Bone marrow (tissue), 2 donors: ENCODE measurements at regions not wholly inside any gene's neighbourhood (a gene's known extent, or its start where the extent isn't known, plus 50 kb on each side); places are given as distances from the start of the nearest gene placed in this dataset.
"Not testable (repeated sequence)": the region's sequence is repeated elsewhere in the genome, so short reads cannot be mapped to it uniquely, and the experiment has no call there.

ENCODE experiments used
- DNase-seq, 2 donors: peaks; one replicate each; lab custom pipeline; 2025; lab: John Stamatoyannopoulos, UW

GRCh38 chr1:90824551-90824950 lies 107.4 kb upstream of the BARHL2 start:
- DNase-seq: no peak

GRCh38 chr1:90823686-90824085 lies 106.6 kb upstream of the BARHL2 start:
- DNase-seq: no peak

- no peak for DNase-seq
Measured at GRCh38 chr1:90821788-90822359, 104.8 kb upstream of the BARHL2 start.

- no peak for DNase-seq
Measured at GRCh38 chr1:90821152-90821787, 104.2 kb upstream of the BARHL2 start.

- no peak for DNase-seq
Measured at GRCh38 chr1:90820745-90821144, 103.6 kb upstream of the BARHL2 start.

- DNase-seq: no peak
Measured at GRCh38 chr1:90817399-90817798, 100.3 kb upstream of the BARHL2 start.

GRCh38 chr1:90812237-90812636 lies 95.1 kb upstream of the BARHL2 start:
- DNase-seq: not testable (repeated sequence)

- DNase-seq: not testable (repeated sequence)
Measured at GRCh38 chr1:90811444-90811950, 94.4 kb upstream of the BARHL2 start.

GRCh38 chr1:90810681-90811080 lies 93.6 kb upstream of the BARHL2 start:
- DNase-seq: no peak

- no peak for DNase-seq
Measured at GRCh38 chr1:90809996-90810395, 92.9 kb upstream of the BARHL2 start.

GRCh38 chr1:90809093-90809492 lies 92.0 kb upstream of the BARHL2 start:
- no peak for DNase-seq

- DNase-seq: no peak
Measured at GRCh38 chr1:90807329-90807728, 90.2 kb upstream of the BARHL2 start.

- no peak for DNase-seq
Measured at GRCh38 chr1:90802622-90803021, 85.5 kb upstream of the BARHL2 start.

GRCh38 chr1:90800012-90800717 lies 83.1 kb upstream of the BARHL2 start:
- DNase-seq: no peak

- DNase-seq: no peak
Measured at GRCh38 chr1:90799326-90799725, 82.2 kb upstream of the BARHL2 start.

GRCh38 chr1:90798883-90799282 lies 81.8 kb upstream of the BARHL2 start:
- no peak for DNase-seq

GRCh38 chr1:90798344-90798743 lies 81.2 kb upstream of the BARHL2 start:
- DNase-seq: no peak

- DNase-seq: no peak
Measured at GRCh38 chr1:90795431-90795830, 78.3 kb upstream of the BARHL2 start.

GRCh38 chr1:90786709-90787108 lies 69.6 kb upstream of the BARHL2 start:
- no peak for DNase-seq

- no peak for DNase-seq
Measured at GRCh38 chr1:90784186-90784847, 67.2 kb upstream of the BARHL2 start.

GRCh38 chr1:90783181-90783580 lies 66.1 kb upstream of the BARHL2 start:
- no peak for DNase-seq

GRCh38 chr1:90782046-90782445 lies 64.9 kb upstream of the BARHL2 start:
- DNase-seq: no peak

- DNase-seq: no peak
Measured at GRCh38 chr1:90781534-90781933, 64.4 kb upstream of the BARHL2 start.
